HepG2 (cell line): ENCODE measurements at regions not wholly inside any gene's neighbourhood (a gene's known extent, or its start where the extent isn't known, plus 50 kb on each side); places are given as distances from the start of the nearest gene placed in this dataset.

ENCODE experiments used
- ATAC-seq: fragments of 200-7000 bp; cut with Tn5 transposase; 3 replicates; pipeline ENCODE4 v1.9.1; 2020; ENCODE audit warnings: mild to moderate bottlenecking, moderate library complexity
- BruUV-seq: library from RNA; stranded (reverse); fragments of 400-500 nt; replicated peaks from 2 replicates; lab custom pipeline; 2021; lab: Mats Ljungman, UMichigan
- CTCF ChIA-PET: fragments of 300-600 bp; formaldehyde crosslinking; extraction: SDS; loops from one replicate; lab custom pipeline; 2021; ENCODE audit warnings: low total read pairs, inconsistent platforms, low intra/inter-chr PET ratio; lab: Yijun Ruan, JAX
- POLR2A ChIA-PET: fragments of 350-600 bp; sonication (Branson Sonifier 250); formaldehyde crosslinking; loops from one replicate; lab custom pipeline; 2020; ENCODE audit warnings: antibody characterized with exemption, inconsistent platforms; lab: Yijun Ruan, JAX
- DNase-seq: peaks from one replicate; pipeline ENCODE4 v3.0.0-alpha.2; 2015; ENCODE audit warnings: low spot score
- FAIRE-seq: peaks from 3 replicates; lab custom pipeline; 2011; peaks lifted over from hg19 to GRCh38; lab: Jason Lieb, UNC
- H2AFZ ChIP-seq: one replicate; pipeline ENCODE4 v1.6.1; 2011; ENCODE audit warnings: low read length, inconsistent platforms
- H3K27ac ChIP-seq: fragments of 300-600 bp; 3 replicates; pipeline ENCODE4 v1.8.0; 2011; ENCODE audit warnings: mixed run types, mild to moderate bottlenecking, mixed read lengths, low read length, inconsistent platforms; ENCODE audit not compliant: insufficient read depth; ENCODE audit errors: extremely low read length
- H3K27me3 ChIP-seq, 2 experiments: fragments of 200-600 bp in 1 of 2; 2 replicates in 1 of 2; 3 replicates in 1 of 2; pipeline versions ENCODE4 v1.6.0 to v1.8.0; 2011; ENCODE audit warnings: low read length in 2 of 2, mild to moderate bottlenecking in 2 of 2, moderate library complexity in 2 of 2, inconsistent platforms in 1 of 2; ENCODE audit not compliant: insufficient read depth in 2 of 2, control insufficient read depth in 1 of 2
- H3K36me3 ChIP-seq, 2 experiments: fragments of 200-600 bp in 1 of 2; replicated peaks in 1 of 2; 2 replicates in 1 of 2; 3 replicates in 1 of 2; pipeline versions ENCODE4 v1.5.1 to v1.8.0; 2011; ENCODE audit warnings: low read length in 2 of 2, inconsistent platforms in 1 of 2; ENCODE audit not compliant: insufficient read depth in 2 of 2, control insufficient read depth in 1 of 2
- H3K4me1 ChIP-seq: 2 replicates; pipeline ENCODE4 v1.5.1; 2012; ENCODE audit warnings: low read length, inconsistent platforms; ENCODE audit not compliant: insufficient read depth
- H3K4me2 ChIP-seq: 2 replicates; pipeline ENCODE4 v1.6.0; 2011; ENCODE audit warnings: low read depth, low read length, inconsistent platforms
- H3K4me3 ChIP-seq, 3 experiments: fragments of 200-600 bp in 1 of 3; sonication (generic), shearing (Covaris generic) in 1 of 3; replicated peaks in 1 of 3; 2 replicates each; pipeline ENCODE4 v1.5.1; 2011 to 2016; ENCODE audit warnings: low read length in 3 of 3, inconsistent platforms in 2 of 3, low read depth in 2 of 3, mild to moderate bottlenecking in 2 of 3, control low read depth in 1 of 3, mixed read lengths in 1 of 3; ENCODE audit not compliant: insufficient read depth in 1 of 3
- H3K79me2 ChIP-seq: one replicate; pipeline ENCODE4 v1.6.1; 2011; ENCODE audit warnings: low read length, inconsistent platforms; ENCODE audit not compliant: insufficient read depth
- H3K9ac ChIP-seq: 2 replicates; pipeline ENCODE4 v1.6.0; 2011; ENCODE audit warnings: mild to moderate bottlenecking, low read depth, low read length, inconsistent platforms; ENCODE audit not compliant: insufficient read depth
- H3K9me3 ChIP-seq: 2 replicates; pipeline ENCODE4 v1.5.1; 2012; ENCODE audit warnings: mild to moderate bottlenecking, low read length
- H4K20me1 ChIP-seq: 2 replicates; pipeline ENCODE4 v1.6.0; 2011; ENCODE audit warnings: inconsistent platforms, mild to moderate bottlenecking, low read length, moderate library complexity; ENCODE audit not compliant: insufficient read depth
- HNF4G ChIP-seq, 2 experiments: sonication (generic) in 1 of 2; formaldehyde crosslinking in 1 of 2; IDR thresholded peaks; 2 replicates each; pipeline versions ENCODE4 v1.4.0 to v1.6.1; 2011 to 2020; ENCODE audit warnings: borderline replicate concordance in 2 of 2, low read depth in 2 of 2, mild to moderate bottlenecking in 2 of 2, low read length in 1 of 2, missing genetic modification reagents in 1 of 2, moderate library complexity in 1 of 2
- MXI1 ChIP-seq: IDR thresholded peaks from 3 replicates; pipeline ENCODE4 v1.6.1; 2012; ENCODE audit warnings: low read depth, low read length, inconsistent platforms, borderline replicate concordance
- NAIF1 ChIP-seq: sonication (generic); formaldehyde crosslinking; IDR thresholded peaks from 2 replicates; pipeline ENCODE4 v1.5.0; 2020; ENCODE audit warnings: mild to moderate bottlenecking, missing genetic modification reagents, borderline replicate concordance
- REL ChIP-seq: sonication (generic); formaldehyde crosslinking; conservative IDR thresholded peaks from 2 replicates; pipeline ENCODE4 v1.8.0; 2022; ENCODE audit warnings: mild to moderate bottlenecking, missing genetic modification reagents, moderate library complexity
- RFXAP ChIP-seq: sonication (generic); formaldehyde crosslinking; IDR thresholded peaks from 2 replicates; pipeline ENCODE4 v1.4.0; 2020; ENCODE audit warnings: missing genetic modification reagents, borderline replicate concordance
- SSRP1 ChIP-seq: IDR thresholded peaks from 2 replicates; pipeline ENCODE4 v1.6.1; 2016; ENCODE audit warnings: control low read depth
- STAG1 ChIP-seq: sonication (generic); formaldehyde crosslinking; IDR thresholded peaks from 2 replicates; pipeline ENCODE4 v1.4.0; 2020; ENCODE audit warnings: missing genetic modification reagents
- TEAD2 ChIP-seq: sonication (generic); formaldehyde crosslinking; IDR thresholded peaks from 2 replicates; pipeline ENCODE4 v1.9.0; 2021; ENCODE audit warnings: missing genetic modification reagents
- ZFY ChIP-seq: sonication (generic); formaldehyde crosslinking; IDR thresholded peaks from 2 replicates; pipeline ENCODE4 v1.4.0; 2020; ENCODE audit warnings: missing genetic modification reagents
- ZNF766 ChIP-seq: sonication (generic); formaldehyde crosslinking; IDR thresholded peaks from 2 replicates; pipeline ENCODE4 v1.5.0; 2020; ENCODE audit warnings: missing genetic modification reagents, borderline replicate concordance
- ZNF83 ChIP-seq: sonication (generic); formaldehyde crosslinking; IDR thresholded peaks from 2 replicates; pipeline ENCODE4 v1.4.0; 2020; ENCODE audit warnings: missing genetic modification reagents, mild to moderate bottlenecking, borderline replicate concordance
- ZNF883 ChIP-seq: sonication (generic); formaldehyde crosslinking; IDR thresholded peaks from 2 replicates; pipeline ENCODE4 v1.5.1; 2020; ENCODE audit warnings: mild to moderate bottlenecking, missing genetic modification reagents; ENCODE audit errors: not compliant biosample characterization
- WGBS: methylation state at CpG from one replicate; pipeline ENCODE4 v1.1.6; 2017; ENCODE audit warnings: low lambda C conversion rate; 5-methylcytosine and 5-hydroxymethylcytosine counted together
- in situ Hi-C: cut with HindIII; loops from 2 replicates; pipeline ENCODE4 v1.10.0; 2017; ENCODE audit warnings: low pct_unique_long_range_greater_than_20kb; ENCODE audit not compliant: extremely low pct_ligation_motif_present
- intact Hi-C: fragments of 100-400 bp; cut with micrococcal nuclease; formaldehyde crosslinking; loops from one replicate; pipeline ENCODE4 v1.10.0; 2022; ENCODE audit not compliant: unreplicated experiment
- TF ChIP-seq, protein P1 (sequence below): sonication (generic); formaldehyde crosslinking; IDR thresholded peaks from 2 replicates; pipeline ENCODE4 v1.4.0; 2020; ENCODE audit warnings: missing genetic modification reagents

DNA sequence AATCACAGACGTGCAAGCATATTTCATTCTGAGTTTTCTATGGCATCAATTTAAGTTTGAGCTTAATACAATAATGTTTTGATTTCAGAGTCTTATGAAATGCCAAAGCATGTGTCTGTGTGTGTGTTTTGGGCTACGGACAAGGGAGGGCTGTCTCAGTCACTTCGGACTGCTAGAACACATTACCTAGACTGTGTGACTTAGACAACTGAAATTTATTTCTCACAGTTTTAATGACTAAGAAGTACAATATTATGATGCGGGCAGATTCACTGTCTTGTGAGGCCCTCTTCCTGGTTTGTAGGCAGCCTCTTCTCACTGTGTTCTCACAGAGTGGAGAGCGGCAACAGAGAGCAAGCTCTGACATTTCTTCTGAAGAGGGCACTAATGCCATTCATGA lies 1202.0 kb downstream of the EFNB2 start:
- Histone ChIP-seq H3K36me3 (no peaks in the 10 kb centered on the region), H3K4me1 (no peaks in the 10 kb centered on the region), H3K27me3 (no peaks in the 10 kb centered on the region; a peak in 1 of 5 replicates), H3K9me3 (peaks cover 61% of the 10 kb centered on the region), H2AFZ (no peak overlapping the region), H3K79me2 (no peaks in the 10 kb centered on the region)
- no peak for ATAC-seq
- FAIRE-seq, result no peak
- intact Hi-C loops, result no loop called here
- CTCF ChIA-PET, result no interaction called here
- TF ChIP-seq ZNF766 (CRISPR knock-in tag) (no peak), RFXAP (CRISPR knock-in tag) (no peak), TEAD2 (CRISPR knock-in tag) (no peak), SSRP1 (CRISPR knock-in tag) (no peak), REL (CRISPR knock-in tag) (no peak), ZFY (CRISPR knock-in tag) (no peak), NAIF1 (CRISPR knock-in tag) (no peak), STAG1 (CRISPR knock-in tag) (no peak), ZNF883 (no peak), HNF4G (IDR thresholded peaks at IDR 0.05; ENCODE audit: borderline replicate concordance, low read depth, low read length) (no peak), HNF4G (CRISPR knock-in tag; IDR thresholded peaks at IDR 0.05; ENCODE audit: borderline replicate concordance, low read depth) (no peak), ZNF83 (CRISPR knock-in tag) (no peak), MXI1 (no peak)
- TF ChIP-seq, protein P1, sequence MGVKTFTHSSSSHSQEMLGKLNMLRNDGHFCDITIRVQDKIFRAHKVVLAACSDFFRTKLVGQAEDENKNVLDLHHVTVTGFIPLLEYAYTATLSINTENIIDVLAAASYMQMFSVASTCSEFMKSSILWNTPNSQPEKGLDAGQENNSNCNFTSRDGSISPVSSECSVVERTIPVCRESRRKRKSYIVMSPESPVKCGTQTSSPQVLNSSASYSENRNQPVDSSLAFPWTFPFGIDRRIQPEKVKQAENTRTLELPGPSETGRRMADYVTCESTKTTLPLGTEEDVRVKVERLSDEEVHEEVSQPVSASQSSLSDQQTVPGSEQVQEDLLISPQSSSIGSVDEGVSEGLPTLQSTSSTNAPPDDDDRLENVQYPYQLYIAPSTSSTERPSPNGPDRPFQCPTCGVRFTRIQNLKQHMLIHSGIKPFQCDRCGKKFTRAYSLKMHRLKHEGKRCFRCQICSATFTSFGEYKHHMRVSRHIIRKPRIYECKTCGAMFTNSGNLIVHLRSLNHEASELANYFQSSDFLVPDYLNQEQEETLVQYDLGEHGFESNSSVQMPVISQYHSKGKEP (CRISPR knock-in tag), result no peak
- TF ChIP-seq, all 625 proteins: peak for 0
- no peak overlapping the region for H3K4me2 ChIP-seq
- H4K20me1 ChIP-seq, result no peaks in the 10 kb centered on the region
- BruUV-seq, result no TSS peak
- WGBS, result 36% methylated on average over 5 of the region's 5 CpGs
- H3K27ac ChIP-seq, result no peak overlapping the region
- H3K9ac ChIP-seq, result no peak overlapping the region
- POLR2A ChIA-PET, result no interaction called here
- H3K4me3 ChIP-seq, result no peak overlapping the region
- in situ Hi-C loops, result no loop called here
- no peak for DNase-seq
